ENCODE measurements at regions not wholly inside any gene's neighbourhood (a gene's known extent, or its start where the extent isn't known, plus 50 kb on each side); places are given as distances from the start of the nearest gene placed in this dataset.

DNA sequence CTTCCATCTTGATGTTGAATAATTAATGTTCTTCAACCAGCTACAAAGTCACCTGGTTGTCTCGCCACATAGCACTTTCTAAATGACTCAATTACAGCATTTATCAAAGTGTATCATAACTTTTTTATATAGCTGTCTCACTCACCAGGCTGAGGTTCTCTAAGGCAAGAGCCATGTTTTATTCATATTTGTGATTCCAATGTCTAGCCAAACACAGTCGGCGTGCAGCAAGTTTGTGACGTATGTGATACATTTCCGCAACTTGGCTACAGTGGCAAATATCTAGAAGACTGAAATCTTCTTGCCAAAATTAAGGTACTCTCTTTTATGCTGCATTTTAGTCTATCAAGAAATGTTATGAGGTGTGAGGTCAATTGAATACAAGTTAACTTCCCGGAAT lies 94.2 kb upstream of the WASF3 start:
- Histone ChIP-seq H4K5ac (ENCODE audit: low read depth, low read length) (no peak overlapping the region), H4K8ac (ENCODE audit: low read depth in 2 of 2, low read length in 2 of 2) (no peak overlapping the region), H3K56ac (ENCODE audit: extremely low read depth, insufficient read depth, low read length) (no peak overlapping the region), H2BK5ac (ENCODE audit: low read depth, low read length, poor library complexity, severe bottlenecking) (no peak overlapping the region), H3K4me3 (ENCODE audit: insufficient read depth, low read depth, low read length) (no peak overlapping the region), H2AK5ac (ENCODE audit: low read depth, low read length) (no peak overlapping the region), H2BK15ac (ENCODE audit: low read depth, low read length) (no peak overlapping the region), H3K14ac (replicated peaks; ENCODE audit: low read depth, low read length) (no peak overlapping the region), H2AFZ (replicated peaks; ENCODE audit: low read length, poor library complexity) (no peak overlapping the region), H2BK20ac (ENCODE audit: low read depth, low read length) (no peak overlapping the region), H3K9me1 (ENCODE audit: insufficient read depth, low read length) (no peaks in the 10 kb centered on the region), H4K20me1 (ENCODE audit: insufficient read depth, low read length) (no peaks in the 10 kb centered on the region), H3K4me2 (ENCODE audit: low read depth, low read length) (no peak overlapping the region), H3K9ac (ENCODE audit: low read depth, low read length) (no peak overlapping the region), H3K27ac (ENCODE audit: insufficient read depth, low read length) (no peak overlapping the region), H3K9me3 (ENCODE audit: control insufficient read depth, insufficient read depth, low read length) (no peaks in the 10 kb centered on the region; the same call in 1 of the 2 replicates), H4K91ac (ENCODE audit: insufficient read depth, low read depth, low read length) (no peak overlapping the region), H3K27me3 (ENCODE audit: control insufficient read depth, insufficient read depth, low read length) (peaks cover 5% of the 10 kb centered on the region; the same call in 1 of the 2 replicates), H3K79me1 (ENCODE audit: low read depth in 1 of 2, low read length in 2 of 2) (no peaks in the 10 kb centered on the region), H2AK9ac (replicated peaks; ENCODE audit: low read depth, low read length, poor library complexity) (no peak overlapping the region), H3K18ac (ENCODE audit: low read depth, low read length) (no peak overlapping the region), H3K4me1 (ENCODE audit: control insufficient read depth, insufficient read depth, low read length) (peaks cover 3% of the 10 kb centered on the region), H2BK120ac (ENCODE audit: low read depth, low read length) (no peak overlapping the region), H3K36me3 (ENCODE audit: control insufficient read depth, insufficient read depth, low read length) (no peaks in the 10 kb centered on the region), H3K4ac (ENCODE audit: low read depth, low read length) (no peak overlapping the region), H3K23ac (ENCODE audit: low read depth, low read length) (no peak overlapping the region)
- no CpG with 5 or more reads among the region's 6 CpGs for WGBS, 2 experiments (ENCODE audit: extremely low coverage in 2 of 2, insufficient read length in 1 of 2)
- no TSS peak for BruUV-seq (replicated peaks)
- in situ Hi-C loops (cut with MboI; ENCODE audit: low sequenced_read_pairs): no loop called here
- ATAC-seq (ENCODE audit: low read depth): no peak
- no peak for DNase-seq
- no peak for TF ChIP-seq RAD21 (IDR thresholded peaks at IDR 0.05; ENCODE audit: low read length)
- TF ChIP-seq CHD1 (IDR thresholded peaks at IDR 0.05; ENCODE audit: low read depth, low read length): no peak
- TF ChIP-seq SMC3 (IDR thresholded peaks at IDR 0.05; ENCODE audit: low read depth, low read length): no peak
- no peak for TF ChIP-seq RFX5 (IDR thresholded peaks at IDR 0.05; ENCODE audit: low read depth, low read length)
- no peak for TF ChIP-seq BHLHE40 (IDR thresholded peaks at IDR 0.05; ENCODE audit: low read depth, low read length)
- no peak for TF ChIP-seq MAFK (IDR thresholded peaks at IDR 0.05; ENCODE audit: low read depth, low read length)
- TF ChIP-seq, protein P1, sequence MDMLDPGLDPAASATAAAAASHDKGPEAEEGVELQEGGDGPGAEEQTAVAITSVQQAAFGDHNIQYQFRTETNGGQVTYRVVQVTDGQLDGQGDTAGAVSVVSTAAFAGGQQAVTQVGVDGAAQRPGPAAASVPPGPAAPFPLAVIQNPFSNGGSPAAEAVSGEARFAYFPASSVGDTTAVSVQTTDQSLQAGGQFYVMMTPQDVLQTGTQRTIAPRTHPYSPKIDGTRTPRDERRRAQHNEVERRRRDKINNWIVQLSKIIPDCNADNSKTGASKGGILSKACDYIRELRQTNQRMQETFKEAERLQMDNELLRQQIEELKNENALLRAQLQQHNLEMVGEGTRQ (IDR thresholded peaks at IDR 0.05; ENCODE audit: low read depth, low read length): no peak
- no peak for TF ChIP-seq CTCF (conservative IDR thresholded peaks at IDR 0.05; ENCODE audit: low read depth, low read length)
- CTCF ChIA-PET: interaction anchor here (0.6 kb wide), 1 partner anchor 1621 kb away, joined by 3 read pairs; no protein-coding TSS in a partner anchor
- intact Hi-C loops (cut with micrococcal nuclease): no loop called here
- POLR2A ChIA-PET (ENCODE audit: unreplicated experiment): no interaction called here
- dilution Hi-C loops (cut with HindIII; ENCODE audit: low sequenced_read_pairs, unreplicated experiment): no loop called here

All from IMR-90 (cell line).